HL-60/S4 (cell line): ENCODE measurements at regions not wholly inside any gene's neighbourhood (a gene's known extent, or its start where the extent isn't known, plus 50 kb on each side); places are given as distances from the start of the nearest gene placed in this dataset.

ENCODE experiments used
- in situ Hi-C: fragments of 300-500 bp; cut with MboI; formaldehyde crosslinking; loops from 2 replicates; pipeline ENCODE4 v1.14.3; 2022; ENCODE audit warnings: low sequenced_read_pairs

- in situ Hi-C loops, result no loop called here
Measured at GRCh38 chr3:178385280-178385952, 150.8 kb upstream of the KCNMB2 start.

GRCh38 chr3:178386401-178386800 is 149.8 kb upstream of the KCNMB2 start:
- in situ Hi-C loops, result no loop called here

- in situ Hi-C loops, result no loop called here
Measured at GRCh38 chr3:178386880-178387279, 149.4 kb upstream of the KCNMB2 start.

GRCh38 chr3:178388473-178388872 is 147.8 kb upstream of the KCNMB2 start:
- in situ Hi-C loops, result no loop called here

DNA sequence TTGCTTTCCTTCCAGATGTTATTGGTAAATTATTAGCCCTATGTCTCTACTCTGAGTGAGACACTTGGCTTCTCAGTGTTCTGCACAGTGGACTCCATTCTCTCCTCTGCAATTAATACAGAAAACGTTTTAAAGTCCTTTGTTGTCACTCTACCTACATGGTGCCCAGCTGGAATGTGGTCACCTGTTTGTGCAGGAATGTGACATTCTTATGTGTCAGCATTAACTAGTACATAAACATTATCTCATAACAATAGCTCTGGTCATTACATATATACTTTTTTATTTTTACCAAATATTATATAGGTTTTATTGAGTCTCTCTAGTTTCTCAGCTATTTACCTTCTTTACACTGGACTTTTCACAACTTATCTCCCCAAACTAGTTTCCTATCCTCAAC is 147.0 kb upstream of the KCNMB2 start:
- in situ Hi-C loops, result no loop called here

- in situ Hi-C loops, result no loop called here
Measured at GRCh38 chr3:178392511-178392926, 143.7 kb upstream of the KCNMB2 start.

DNA sequence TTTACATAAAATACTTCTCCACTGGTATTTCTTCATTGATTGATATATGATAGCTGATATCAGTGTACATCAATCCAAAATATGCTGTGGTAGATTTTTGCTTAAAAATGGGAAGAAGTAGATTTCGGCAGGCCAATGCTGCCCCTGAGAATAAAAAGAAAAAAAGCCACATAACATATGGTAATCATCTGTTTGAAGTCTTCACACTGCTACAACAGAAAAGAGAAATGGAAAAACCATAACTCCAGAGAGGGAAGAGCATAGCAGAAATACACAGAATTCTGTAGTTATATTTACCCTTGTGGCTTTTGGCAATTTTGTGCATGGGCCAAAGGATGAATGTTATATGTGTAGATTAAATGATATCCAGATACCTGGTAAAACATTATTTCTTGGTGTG is 143.1 kb upstream of the KCNMB2 start:
- in situ Hi-C loops, result no loop called here

- in situ Hi-C loops, result no loop called here
Measured at GRCh38 chr3:178393824-178394223, 142.4 kb upstream of the KCNMB2 start.

GRCh38 chr3:178396318-178396717 is 139.9 kb upstream of the KCNMB2 start:
- in situ Hi-C loops, result no loop called here

- in situ Hi-C loops, result no loop called here
Measured at GRCh38 chr3:178397202-178397601, 139.0 kb upstream of the KCNMB2 start.

DNA sequence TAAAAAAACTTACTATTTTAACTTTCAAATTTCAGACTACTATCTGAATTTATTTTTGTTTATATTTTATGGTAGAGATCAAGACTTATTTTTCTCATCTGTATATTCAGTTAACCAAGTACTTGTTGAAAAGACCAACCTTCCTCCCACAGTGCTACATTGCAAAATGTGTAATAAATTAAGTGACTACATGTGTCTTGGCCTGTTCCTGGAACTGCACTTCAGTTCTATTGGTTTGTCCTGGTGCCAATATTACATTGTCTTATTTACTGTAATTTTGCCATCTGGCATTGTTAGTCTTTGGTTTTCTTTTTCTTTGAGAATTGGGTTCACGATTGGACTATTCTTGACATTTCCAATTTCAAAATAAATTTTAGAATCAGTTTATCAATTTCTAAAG is 138.4 kb upstream of the KCNMB2 start:
- in situ Hi-C loops, result no loop called here

DNA sequence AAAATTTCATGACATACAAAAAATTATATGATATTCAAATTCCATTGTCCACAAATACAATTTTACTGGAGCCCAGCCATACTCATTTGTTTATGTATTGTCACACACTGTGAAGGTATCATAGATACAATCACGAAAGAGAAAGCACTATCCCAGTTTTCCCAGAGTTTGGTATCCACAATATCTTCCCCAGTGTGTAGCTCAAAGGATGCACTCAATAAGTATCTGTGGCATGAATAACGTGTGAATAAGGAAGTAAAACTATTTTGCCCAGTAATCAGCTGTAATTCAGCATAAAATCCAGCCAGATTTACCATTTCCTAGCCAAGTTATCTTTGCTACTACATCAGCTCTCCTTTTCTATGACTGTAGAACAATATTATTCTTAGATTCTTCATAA is 131.3 kb upstream of the KCNMB2 start:
- in situ Hi-C loops, result no loop called here

GRCh38 chr3:178405531-178405930 is 130.7 kb upstream of the KCNMB2 start:
- in situ Hi-C loops, result no loop called here

DNA sequence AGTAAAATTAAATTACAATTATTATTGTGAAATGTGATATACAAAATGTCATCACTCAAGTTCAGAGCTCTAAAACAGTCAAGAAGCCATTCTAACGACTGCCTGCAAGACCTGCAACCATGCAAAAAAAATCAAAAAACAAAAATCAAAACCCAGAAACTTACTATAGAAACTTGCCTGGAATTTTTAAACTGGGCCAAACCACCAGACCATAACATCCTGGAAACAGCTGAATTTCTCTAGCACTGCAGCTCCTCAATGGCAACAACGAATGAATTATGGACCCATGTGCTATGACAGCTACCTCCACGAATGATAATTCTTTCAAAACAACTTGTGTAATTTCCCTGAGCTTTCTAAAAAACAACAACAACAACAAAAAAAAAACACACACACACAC is 130.0 kb upstream of the KCNMB2 start:
- in situ Hi-C loops, result no loop called here

GRCh38 chr3:178415384-178415783 is 120.9 kb upstream of the KCNMB2 start:
- in situ Hi-C loops, result no loop called here

DNA sequence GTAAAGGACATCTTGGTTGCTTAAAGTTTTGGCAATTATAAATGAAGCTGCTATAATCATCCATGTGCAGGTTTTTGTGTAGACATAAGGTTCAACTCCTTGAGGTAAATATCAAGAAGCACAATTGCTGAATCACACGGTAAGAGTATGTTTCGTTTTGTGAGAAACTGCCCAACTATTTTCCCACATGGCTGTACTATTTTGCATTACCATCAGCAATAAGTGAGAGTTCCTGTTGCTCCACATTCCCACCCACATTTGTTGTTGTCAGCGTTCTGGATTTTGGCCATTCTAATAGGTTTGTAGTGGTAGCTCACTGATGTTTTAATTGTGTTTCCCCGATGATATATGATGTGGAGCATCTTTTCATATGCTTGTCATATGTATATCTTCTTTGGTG is 118.5 kb upstream of the KCNMB2 start:
- in situ Hi-C loops, result no loop called here

GRCh38 chr3:178419071-178419470 is 117.2 kb upstream of the KCNMB2 start:
- in situ Hi-C loops, result no loop called here

DNA sequence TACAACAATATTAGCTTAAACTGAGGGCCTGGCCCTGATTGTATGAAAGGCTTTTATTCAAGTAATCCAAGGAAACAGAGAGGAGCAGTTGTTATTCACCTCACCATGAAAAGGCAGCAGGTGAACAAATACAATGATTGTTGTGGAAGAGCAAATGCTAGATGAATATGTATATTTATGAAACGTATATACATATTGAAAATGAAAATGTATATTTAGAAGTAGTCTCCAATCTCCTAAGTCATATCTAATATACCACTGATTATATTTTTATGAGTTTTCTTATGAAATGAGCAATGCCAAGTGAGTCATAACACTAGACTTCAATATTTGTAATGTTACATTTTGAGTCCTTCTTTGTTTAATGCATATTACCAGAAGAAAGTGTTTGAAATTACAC is 116.2 kb upstream of the KCNMB2 start:
- in situ Hi-C loops, result no loop called here

- in situ Hi-C loops, result no loop called here
Measured at GRCh38 chr3:178421069-178421468, 115.2 kb upstream of the KCNMB2 start.

- in situ Hi-C loops, result no loop called here
Measured at GRCh38 chr3:178422406-178422805, 113.8 kb upstream of the KCNMB2 start.

- in situ Hi-C loops, result no loop called here
Measured at GRCh38 chr3:178428037-178428436, 108.2 kb upstream of the KCNMB2 start.

DNA sequence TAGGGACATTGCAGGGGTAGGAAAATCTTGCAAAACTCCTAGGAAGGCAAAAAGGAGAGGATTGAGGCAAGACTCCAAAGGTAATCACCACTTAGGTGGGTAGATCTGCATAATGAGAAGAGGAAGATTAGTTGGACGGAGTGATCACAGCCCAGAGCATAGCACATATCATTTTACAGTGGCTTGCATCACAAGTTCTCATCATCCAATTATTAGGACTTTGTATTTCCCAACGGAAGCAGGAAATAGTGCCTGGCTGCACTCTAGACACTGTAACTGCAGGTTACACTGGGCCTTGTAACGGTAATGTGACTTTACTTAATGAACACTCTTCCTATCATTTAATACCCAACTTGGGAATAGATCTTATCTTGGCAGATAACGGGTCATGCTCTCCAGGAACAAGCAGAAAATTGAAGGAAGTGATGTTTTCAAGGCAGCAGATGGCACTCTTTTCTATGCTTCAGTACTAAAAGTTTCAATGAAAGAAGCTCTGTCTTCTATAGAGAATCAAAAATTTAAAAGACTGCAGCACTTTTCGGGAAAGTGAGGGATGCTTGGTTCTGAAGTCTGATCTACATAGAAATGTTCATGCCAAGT is 101.9 kb upstream of the KCNMB2 start:
- in situ Hi-C loops, result no loop called here

DNA sequence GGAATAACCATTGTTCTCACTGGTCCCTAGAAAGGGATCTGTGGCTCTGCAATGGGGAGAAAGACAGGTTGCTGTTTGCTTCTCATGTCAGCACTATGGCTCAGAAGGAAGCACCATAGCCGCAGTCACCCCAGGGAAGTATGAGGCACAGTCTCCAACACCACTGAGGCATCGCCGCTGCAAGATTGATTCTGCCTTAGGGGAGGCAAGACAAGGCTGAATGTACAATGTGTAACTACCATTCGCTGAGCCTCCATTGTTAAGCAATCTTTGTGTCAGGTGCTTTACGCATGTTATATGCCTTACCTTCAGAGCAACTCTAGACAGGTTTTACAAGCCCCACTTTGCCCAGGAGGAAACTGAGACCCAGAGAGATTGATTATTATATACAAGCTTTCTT is 100.7 kb upstream of the KCNMB2 start:
- in situ Hi-C loops, result no loop called here
